ENCODE measurements at regions not wholly inside any gene's neighbourhood (a gene's known extent, or its start where the extent isn't known, plus 50 kb on each side); places are given as distances from the start of the nearest gene placed in this dataset.
"Not testable (repeated sequence)": the region's sequence is repeated elsewhere in the genome, so short reads cannot be mapped to it uniquely, and the experiment has no call there.

DNA sequence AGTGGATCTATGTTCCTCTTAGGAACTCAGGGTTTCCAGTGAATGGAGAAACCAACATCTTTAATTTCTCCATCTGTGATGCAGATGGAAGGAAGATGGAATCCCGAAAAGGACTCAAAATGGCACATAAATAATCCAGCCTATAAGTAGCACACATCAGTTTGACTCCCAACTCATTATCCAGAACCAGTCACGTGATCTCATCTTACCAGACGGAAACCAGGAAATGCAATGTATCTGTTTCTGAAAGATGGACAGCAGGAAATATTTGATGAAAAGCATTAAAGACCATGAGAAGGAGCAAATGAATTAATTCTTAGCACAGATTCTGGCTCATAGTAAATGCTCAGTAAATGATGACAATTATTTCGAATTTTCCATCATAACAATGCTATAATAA is 443.1 kb upstream of the FMR1 start:
- Mint-ChIP-seq H3K36me3 (no peaks in the 10 kb centered on the region), H3K9me3 (no peaks in the 10 kb centered on the region), H3K4me3 (no peak overlapping the region), H3K4me1 (no peaks in the 10 kb centered on the region), H3K27me3 (no peaks in the 10 kb centered on the region), H3K27ac (no peak overlapping the region)
- POLR2A ChIA-PET = interaction anchor here (0.7 kb wide), 1 partner anchor 222 kb away, joined by 3 read pairs; no protein-coding TSS in a partner anchor
- no peak for ATAC-seq (ENCODE audit: low read depth)
- DNase-seq = no peak

DNA sequence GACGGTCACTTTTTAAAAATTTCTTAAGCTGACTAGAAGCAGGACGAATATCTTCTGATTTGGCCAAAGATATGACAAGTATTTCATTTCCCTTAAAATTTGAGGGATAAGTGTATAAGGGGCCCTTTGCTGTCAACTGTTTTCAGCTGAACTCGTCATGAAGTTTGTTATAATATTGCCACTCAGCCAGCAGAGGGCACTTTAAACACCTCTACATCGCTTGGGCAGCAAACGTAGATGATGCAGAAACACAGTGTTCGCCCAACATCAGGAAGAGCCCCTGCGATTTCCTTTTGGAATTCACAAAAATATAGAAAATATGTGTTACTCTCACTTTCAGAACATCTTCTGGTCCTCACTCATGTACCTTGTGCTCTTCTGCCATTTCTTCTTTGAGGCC is 435.7 kb upstream of the FMR1 start:
- ATAC-seq (ENCODE audit: low read depth) (no peak), DNase-seq (no peak)
- no peak overlapping the region for H3K27ac Mint-ChIP-seq
- H3K27me3 Mint-ChIP-seq = peaks cover 2% of the 10 kb centered on the region
- no peaks in the 10 kb centered on the region for H3K4me1 Mint-ChIP-seq
- no peaks in the 10 kb centered on the region for H3K9me3 Mint-ChIP-seq
- H3K36me3 Mint-ChIP-seq = no peaks in the 10 kb centered on the region
- H3K4me3 Mint-ChIP-seq = no peak overlapping the region
- POLR2A ChIA-PET = interaction anchor here (1.0 kb wide), 1 partner anchor 328 kb away, joined by 6 read pairs; no protein-coding TSS in a partner anchor

DNA sequence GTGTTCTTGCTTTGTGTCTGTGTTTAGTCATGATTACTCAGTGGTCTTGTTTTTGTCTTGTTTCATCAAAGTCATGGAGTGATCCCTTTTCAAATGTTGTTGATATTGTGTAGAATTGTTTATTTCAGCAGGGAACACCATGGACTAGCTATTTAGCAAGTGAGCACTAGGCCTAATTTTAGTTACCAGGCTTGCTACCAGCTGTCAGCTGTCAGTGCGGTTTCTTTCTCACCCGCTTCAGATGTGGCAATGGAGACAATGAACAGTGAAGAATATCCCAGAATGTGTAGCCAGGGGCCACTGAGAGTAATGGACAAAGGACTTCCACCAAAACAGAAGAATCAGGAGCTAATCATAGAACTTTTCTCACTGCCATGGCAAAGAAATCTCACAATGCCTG is 432.8 kb upstream of the FMR1 start:
- H3K9me3 Mint-ChIP-seq = no peaks in the 10 kb centered on the region

DNA sequence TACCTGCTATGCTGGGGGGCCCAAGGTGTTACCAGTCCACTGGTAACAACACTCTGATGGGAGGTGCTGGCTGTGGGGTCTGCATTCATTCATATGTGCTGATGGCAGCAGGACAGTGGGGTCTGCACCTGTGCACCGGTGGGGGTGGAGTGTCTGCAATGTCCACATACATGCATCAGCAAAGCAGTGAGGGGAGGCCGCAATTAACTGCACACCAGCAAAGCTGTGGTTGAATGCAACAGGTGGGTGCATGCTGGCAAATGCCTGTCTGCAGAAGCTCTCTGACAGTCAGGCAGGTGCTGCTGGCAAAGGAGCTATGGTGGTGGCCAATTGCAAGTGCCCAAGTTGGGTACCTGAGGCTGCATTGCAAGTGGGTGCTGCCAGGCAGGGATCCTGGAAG is 426.5 kb upstream of the FMR1 start:
- DNase-seq = no peak
- Mint-ChIP-seq H3K36me3 (no peaks in the 10 kb centered on the region), H3K4me1 (no peaks in the 10 kb centered on the region), H3K27me3 (no peaks in the 10 kb centered on the region), H3K4me3 (no peak overlapping the region), H3K9me3 (no peaks in the 10 kb centered on the region), H3K27ac (no peak overlapping the region)
- ATAC-seq (ENCODE audit: low read depth) = no peak
- POLR2A ChIA-PET = no interaction called here

More for the DNA sequence above, 432.8 kb upstream of the FMR1 start:
- Mint-ChIP-seq H3K36me3 (no peaks in the 10 kb centered on the region), H3K4me3 (no peak overlapping the region), H3K27ac (no peak overlapping the region), H3K27me3 (peaks cover 2% of the 10 kb centered on the region), H3K4me1 (no peaks in the 10 kb centered on the region)
- no peak for DNase-seq
- no peak for ATAC-seq (ENCODE audit: low read depth)
- POLR2A ChIA-PET = no interaction called here

DNA sequence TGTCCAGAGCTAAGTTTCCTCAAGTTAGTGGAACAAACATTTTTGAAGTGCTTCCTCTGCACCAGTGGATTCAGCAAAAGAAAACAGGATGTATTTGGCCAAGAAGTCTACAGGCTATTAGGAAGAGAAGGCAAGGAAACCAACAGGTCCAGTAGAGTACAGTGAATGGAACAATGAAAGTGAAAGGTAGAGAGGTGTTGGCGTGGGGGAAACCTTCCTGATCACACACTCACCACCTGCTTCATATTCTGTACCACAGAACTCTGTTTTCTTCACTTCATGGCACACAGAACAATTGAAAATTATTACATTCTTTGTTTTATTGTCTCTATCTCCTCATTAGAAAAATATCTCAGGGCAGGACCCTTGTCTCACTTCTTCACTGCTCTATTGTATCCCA is 417.4 kb upstream of the FMR1 start:
- DNase-seq (no peak), ATAC-seq (ENCODE audit: low read depth) (no peak)
- Mint-ChIP-seq H3K4me1 (no peaks in the 10 kb centered on the region), H3K27ac (no peak overlapping the region), H3K4me3 (no peak overlapping the region), H3K9me3 (no peaks in the 10 kb centered on the region), H3K27me3 (no peaks in the 10 kb centered on the region), H3K36me3 (no peaks in the 10 kb centered on the region)
- POLR2A ChIA-PET = no interaction called here

DNA sequence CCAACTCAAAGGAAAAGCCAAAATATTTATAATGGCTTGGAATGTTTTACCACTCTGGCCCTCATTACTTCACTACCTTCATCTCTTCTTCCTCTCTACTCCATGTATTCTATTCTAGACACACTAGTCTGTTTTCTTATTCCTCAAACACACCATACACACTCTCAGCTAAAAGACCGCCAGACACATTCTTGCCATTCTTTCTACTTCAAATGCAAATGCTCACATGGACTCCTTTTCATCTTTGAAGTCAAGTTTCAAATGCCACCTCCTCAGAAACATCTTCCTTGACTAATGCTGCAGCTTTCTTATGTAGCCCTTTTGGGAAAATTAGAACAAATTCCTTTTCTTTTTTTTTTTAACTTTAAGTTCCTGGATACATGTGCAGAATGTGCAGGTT is 412.9 kb upstream of the FMR1 start:
- no peaks in the 10 kb centered on the region for H3K4me1 Mint-ChIP-seq
- DNase-seq (no peak), ATAC-seq (ENCODE audit: low read depth) (no peak)
- H3K27me3 Mint-ChIP-seq = no peaks in the 10 kb centered on the region
- H3K36me3 Mint-ChIP-seq = no peaks in the 10 kb centered on the region
- H3K27ac Mint-ChIP-seq = no peak overlapping the region
- POLR2A ChIA-PET = no interaction called here
- H3K4me3 Mint-ChIP-seq = no peak overlapping the region
- H3K9me3 Mint-ChIP-seq = no peaks in the 10 kb centered on the region

DNA sequence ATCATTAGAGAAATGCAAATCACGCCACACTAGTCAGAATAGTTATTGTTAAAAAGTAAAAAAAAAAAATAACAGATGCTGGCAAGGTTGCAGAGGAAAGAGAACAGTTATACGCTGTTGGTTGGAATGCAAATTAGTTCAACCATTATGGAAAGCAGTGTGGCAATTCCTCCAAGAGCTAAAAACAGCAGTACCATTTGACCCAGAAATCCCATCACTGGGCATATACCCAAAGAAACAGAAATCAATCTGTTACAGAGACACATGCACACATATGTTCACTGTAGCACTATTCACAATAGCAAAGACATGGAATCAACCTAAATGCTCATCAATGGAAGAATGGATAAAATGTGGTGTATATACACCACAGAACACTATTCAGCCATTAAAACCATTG is 388.7 kb upstream of the FMR1 start:
- ATAC-seq (ENCODE audit: low read depth) (no peak), DNase-seq (no peak)
- Mint-ChIP-seq H3K9me3 (peaks cover 1% of the 10 kb centered on the region), H3K27ac (no peak overlapping the region), H3K27me3 (no peaks in the 10 kb centered on the region), H3K4me1 (no peaks in the 10 kb centered on the region), H3K36me3 (no peaks in the 10 kb centered on the region), H3K4me3 (no peak overlapping the region)
- POLR2A ChIA-PET = no interaction called here

DNA sequence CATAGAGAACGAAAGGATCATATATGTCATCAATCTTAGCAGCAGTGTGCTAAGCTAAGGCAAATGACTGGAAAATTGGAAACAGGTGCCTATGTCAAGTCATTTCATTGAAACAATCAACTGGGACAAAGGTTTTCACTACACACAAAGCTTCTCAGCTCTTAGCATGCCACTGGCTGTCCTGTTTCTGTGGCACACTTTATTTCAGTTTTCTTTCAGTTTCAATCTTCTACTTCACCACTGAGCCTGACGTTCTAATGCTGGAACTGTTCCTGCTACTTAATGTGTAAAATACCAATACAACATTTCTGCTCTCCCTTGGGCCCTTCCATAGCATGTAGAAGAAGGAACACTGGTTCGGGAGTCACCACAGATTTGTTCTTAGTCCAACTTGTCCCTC is 378.3 kb upstream of the FMR1 start:
- POLR2A ChIA-PET = no interaction called here
- Mint-ChIP-seq H3K4me1 (no peaks in the 10 kb centered on the region), H3K27ac (no peak overlapping the region), H3K27me3 (no peaks in the 10 kb centered on the region), H3K36me3 (no peaks in the 10 kb centered on the region), H3K4me3 (no peak overlapping the region), H3K9me3 (no peaks in the 10 kb centered on the region)
- no peak for DNase-seq
- ATAC-seq (ENCODE audit: low read depth) = no peak

DNA sequence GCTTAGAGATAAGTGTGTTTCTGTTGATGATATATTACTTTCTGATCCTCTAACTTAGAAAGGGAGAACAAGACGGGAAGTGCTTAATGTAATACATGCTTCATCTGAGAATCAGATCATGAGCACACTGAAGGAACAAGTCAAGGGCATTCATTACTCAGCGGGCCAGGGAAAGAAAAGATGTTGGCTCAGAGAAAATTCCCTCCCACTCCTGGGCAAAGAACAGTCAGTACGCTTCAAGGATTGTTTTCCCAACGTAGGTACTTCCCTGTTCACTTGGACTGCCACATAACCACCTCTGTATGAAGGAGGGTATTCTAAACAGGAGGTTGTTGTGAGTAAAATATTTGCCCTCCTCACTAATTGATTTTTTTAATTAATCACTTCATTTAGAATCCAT is 374.5 kb upstream of the FMR1 start:
- no peak for ATAC-seq (ENCODE audit: low read depth)
- POLR2A ChIA-PET = no interaction called here
- Mint-ChIP-seq H3K4me3 (no peak overlapping the region), H3K27me3 (no peaks in the 10 kb centered on the region), H3K9me3 (no peaks in the 10 kb centered on the region), H3K36me3 (no peaks in the 10 kb centered on the region), H3K4me1 (no peaks in the 10 kb centered on the region), H3K27ac (no peak overlapping the region)
- DNase-seq = no peak

DNA sequence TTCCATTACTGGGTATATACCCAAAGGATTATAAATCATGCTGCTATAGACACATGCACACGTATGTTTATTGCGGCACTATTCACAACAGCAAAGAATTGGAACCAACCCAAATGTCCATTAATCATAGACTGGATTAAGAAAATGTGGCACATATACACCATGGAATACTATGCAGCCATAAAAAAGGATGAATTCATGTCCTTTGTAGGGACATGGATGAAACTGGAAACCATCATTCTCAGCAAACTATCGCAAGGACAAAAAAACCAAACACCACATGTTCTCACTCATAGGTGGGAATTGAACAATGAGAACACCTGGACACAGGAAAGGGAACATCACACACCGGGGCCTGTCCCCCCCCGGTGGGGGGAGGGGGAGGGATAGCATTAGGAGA is 363.7 kb upstream of the FMR1 start:
- ATAC-seq (ENCODE audit: low read depth); H3K36me3 Mint-ChIP-seq; H3K27ac Mint-ChIP-seq; POLR2A ChIA-PET; H3K9me3 Mint-ChIP-seq; H3K4me3 Mint-ChIP-seq; DNase-seq; H3K27me3 Mint-ChIP-seq; H3K4me1 Mint-ChIP-seq: not testable (repeated sequence)

DNA sequence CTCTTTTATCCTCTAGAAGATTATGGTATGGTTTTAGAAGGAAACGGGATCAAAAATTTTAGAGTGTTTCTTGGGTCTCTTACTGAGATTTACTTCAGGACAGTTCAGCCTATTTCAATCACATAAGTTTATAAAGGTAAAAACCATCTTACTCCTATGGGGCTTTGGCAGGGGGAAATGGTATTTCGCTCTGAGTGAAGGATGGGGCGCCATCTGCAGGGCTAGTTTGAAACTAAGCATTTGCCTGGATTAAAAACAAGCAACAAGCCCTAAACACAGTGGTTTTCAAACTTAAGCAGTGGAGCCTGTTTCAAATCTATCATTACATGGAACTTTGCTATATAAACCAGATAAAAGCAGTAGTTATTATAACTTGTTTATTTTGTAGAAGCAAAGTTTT is 361.5 kb upstream of the FMR1 start:
- H3K36me3 Mint-ChIP-seq = no peaks in the 10 kb centered on the region
- DNase-seq = no peak
- H3K4me3 Mint-ChIP-seq = no peak overlapping the region

DNA sequence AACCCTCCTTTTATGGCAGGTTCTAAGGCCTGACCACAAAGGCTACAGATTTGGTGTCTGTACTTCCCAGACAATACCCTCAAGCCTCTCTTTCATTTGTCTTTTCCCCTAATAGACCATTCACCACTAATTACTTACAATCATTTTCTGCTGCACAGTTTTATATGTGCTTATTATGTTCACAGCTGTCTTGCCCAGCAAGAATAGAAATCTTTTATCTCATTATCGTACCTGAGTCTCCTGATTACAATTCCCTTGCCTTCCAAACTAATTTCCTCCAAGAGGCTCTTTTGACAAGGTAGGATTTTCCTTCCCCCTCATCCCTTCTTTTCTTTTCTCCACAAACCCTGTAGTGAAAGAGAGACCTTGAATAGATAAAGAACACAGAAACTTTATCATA is 352.5 kb upstream of the FMR1 start:
- ATAC-seq (ENCODE audit: low read depth) = no peak
- DNase-seq = no peak
- Mint-ChIP-seq H3K9me3 (no peaks in the 10 kb centered on the region), H3K27me3 (no peaks in the 10 kb centered on the region), H3K36me3 (no peaks in the 10 kb centered on the region), H3K4me3 (no peak overlapping the region), H3K27ac (no peak overlapping the region), H3K4me1 (no peaks in the 10 kb centered on the region)
- POLR2A ChIA-PET = no interaction called here

More for the DNA sequence above, 361.5 kb upstream of the FMR1 start:
- Mint-ChIP-seq H3K27me3 (no peaks in the 10 kb centered on the region), H3K9me3 (no peaks in the 10 kb centered on the region), H3K4me1 (no peaks in the 10 kb centered on the region), H3K27ac (no peak overlapping the region)
- POLR2A ChIA-PET = no interaction called here
- ATAC-seq (ENCODE audit: low read depth) = no peak

DNA sequence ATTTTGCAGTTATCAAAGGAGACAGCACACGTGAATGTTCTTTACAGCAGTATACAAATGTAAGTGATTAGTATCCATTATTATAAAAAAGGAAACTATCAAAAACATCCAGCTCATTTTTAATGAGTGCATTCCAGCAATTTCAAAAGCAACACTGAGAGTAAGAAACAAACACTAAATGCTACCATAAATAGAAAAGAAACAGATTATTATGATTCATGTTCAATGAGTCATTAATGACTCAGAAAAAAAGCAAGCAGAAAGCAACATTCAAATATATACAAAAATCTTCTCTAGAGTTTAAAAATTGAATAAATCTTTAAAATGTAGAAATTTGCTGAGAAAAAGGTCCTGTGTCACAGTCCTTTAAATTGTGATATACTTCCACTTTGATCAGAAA is 346.5 kb upstream of the FMR1 start:
- no peaks in the 10 kb centered on the region for H3K9me3 Mint-ChIP-seq
- POLR2A ChIA-PET = no interaction called here
- H3K4me3 Mint-ChIP-seq = no peak overlapping the region
- ATAC-seq (ENCODE audit: low read depth) (no peak), DNase-seq (no peak)
- no peaks in the 10 kb centered on the region for H3K27me3 Mint-ChIP-seq
- no peaks in the 10 kb centered on the region for H3K36me3 Mint-ChIP-seq
- no peak overlapping the region for H3K27ac Mint-ChIP-seq
- H3K4me1 Mint-ChIP-seq = no peaks in the 10 kb centered on the region

DNA sequence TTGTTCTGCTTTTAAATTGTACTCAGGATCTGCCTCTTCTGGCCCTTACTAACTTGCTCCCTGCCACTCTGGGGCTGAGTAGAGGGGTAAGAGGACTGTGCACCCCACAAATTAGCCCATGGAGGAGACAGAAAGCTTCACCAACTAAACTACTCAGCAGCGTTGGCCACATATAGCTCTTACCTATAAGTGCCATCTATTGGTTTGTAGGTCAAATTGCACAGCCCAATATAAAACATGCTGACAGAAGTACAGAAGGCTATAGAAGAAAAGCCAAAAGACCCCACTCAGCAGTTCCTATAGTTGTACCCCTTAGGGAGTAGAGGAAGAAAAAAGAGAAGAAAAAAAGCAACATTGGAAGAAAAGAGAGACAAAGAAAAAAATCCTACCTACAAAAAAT is 341.2 kb upstream of the FMR1 start:
- POLR2A ChIA-PET = no interaction called here
- H3K4me3 Mint-ChIP-seq = no peak overlapping the region

DNA sequence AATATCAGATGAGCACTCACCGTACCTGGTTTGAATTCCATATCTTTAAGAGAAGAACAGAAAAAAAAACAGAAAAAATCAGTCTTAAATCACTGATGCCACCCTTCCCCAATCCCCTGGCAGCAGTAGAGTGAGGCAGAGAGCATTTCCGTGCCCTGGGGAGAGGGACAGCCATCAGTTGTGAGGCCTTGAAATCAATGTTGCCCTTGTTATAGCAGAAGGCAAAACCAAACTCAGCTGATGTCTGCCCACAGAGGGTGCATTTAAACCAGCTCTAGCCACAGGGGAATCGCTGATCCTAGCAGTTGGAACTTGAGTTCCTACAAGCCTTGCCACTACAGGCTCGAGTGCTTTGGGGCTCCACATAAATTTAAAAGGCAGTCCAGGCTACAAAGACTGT is 338.5 kb upstream of the FMR1 start:
- no peak overlapping the region for H3K4me3 Mint-ChIP-seq
- H3K4me1 Mint-ChIP-seq = no peaks in the 10 kb centered on the region
- no peak for ATAC-seq (ENCODE audit: low read depth)
- no peaks in the 10 kb centered on the region for H3K36me3 Mint-ChIP-seq
- H3K27me3 Mint-ChIP-seq = no peaks in the 10 kb centered on the region
- DNase-seq = no peak
- no peak overlapping the region for H3K27ac Mint-ChIP-seq
- POLR2A ChIA-PET = no interaction called here
- no peaks in the 10 kb centered on the region for H3K9me3 Mint-ChIP-seq

More for the DNA sequence above, 341.2 kb upstream of the FMR1 start:
- H3K27me3 Mint-ChIP-seq = no peaks in the 10 kb centered on the region
- DNase-seq (no peak), ATAC-seq (ENCODE audit: low read depth) (no peak)
- H3K4me1 Mint-ChIP-seq = no peaks in the 10 kb centered on the region
- H3K9me3 Mint-ChIP-seq = no peaks in the 10 kb centered on the region
- no peak overlapping the region for H3K27ac Mint-ChIP-seq
- no peaks in the 10 kb centered on the region for H3K36me3 Mint-ChIP-seq
